ENCODE measurements at regions not wholly inside any gene's neighbourhood (a gene's known extent, or its start where the extent isn't known, plus 50 kb on each side); places are given as distances from the start of the nearest gene placed in this dataset.

GRCh38 chr18:55764386-55764785 is 176.4 kb upstream of the TCF4 start:
- peaks cover 6% of the 10 kb centered on the region for H3K9me3 ChIP-seq
- DNase-seq: no peak
- H3K4me1 ChIP-seq (ENCODE audit: low read depth): no peaks in the 10 kb centered on the region
- ATAC-seq: no peak
- TF ChIP-seq CTCF (IDR thresholded peaks at IDR 0.05): no peak
- intact Hi-C loops (cut with DNase I, micrococcal nuclease): no loop called here
- H3K36me3 ChIP-seq (ENCODE audit: low read depth): no peaks in the 10 kb centered on the region
- H3K4me3 ChIP-seq: no peak overlapping the region

- Histone ChIP-seq H3K36me3 (ENCODE audit: low read depth) (no peaks in the 10 kb centered on the region), H3K9me3 (peaks cover 6% of the 10 kb centered on the region), H3K4me1 (ENCODE audit: low read depth) (no peaks in the 10 kb centered on the region), H3K4me3 (no peak overlapping the region)
- intact Hi-C loops (cut with DNase I, micrococcal nuclease): no loop called here
- TF ChIP-seq CTCF (IDR thresholded peaks at IDR 0.05): no peak
- DNase-seq (no peak), ATAC-seq (no peak)
Observed at GRCh38 chr18:55763805-55764204, 175.8 kb upstream of the TCF4 start.

GRCh38 chr18:55763298-55763697 is 175.3 kb upstream of the TCF4 start:
- H3K9me3 ChIP-seq: peaks cover 9% of the 10 kb centered on the region
- DNase-seq (no peak), ATAC-seq (no peak)
- H3K4me3 ChIP-seq: no peak overlapping the region
- no peaks in the 10 kb centered on the region for H3K36me3 ChIP-seq (ENCODE audit: low read depth)
- H3K4me1 ChIP-seq (ENCODE audit: low read depth): no peaks in the 10 kb centered on the region
- intact Hi-C loops (cut with DNase I, micrococcal nuclease): no loop called here
- TF ChIP-seq CTCF (IDR thresholded peaks at IDR 0.05): no peak

GRCh38 chr18:55762424-55762823 is 174.4 kb upstream of the TCF4 start:
- Histone ChIP-seq H3K9me3 (peaks cover 14% of the 10 kb centered on the region), H3K36me3 (ENCODE audit: low read depth) (no peaks in the 10 kb centered on the region), H3K4me3 (no peak overlapping the region), H3K4me1 (ENCODE audit: low read depth) (no peaks in the 10 kb centered on the region)
- no peak for ATAC-seq
- intact Hi-C loops (cut with DNase I, micrococcal nuclease): no loop called here
- DNase-seq: no peak
- no peak for TF ChIP-seq CTCF (IDR thresholded peaks at IDR 0.05)

GRCh38 chr18:55753643-55754263 is 165.8 kb upstream of the TCF4 start:
- intact Hi-C loops (cut with DNase I, micrococcal nuclease): no loop called here
- DNase-seq (no peak), ATAC-seq (no peak)
- peaks cover 36% of the 10 kb centered on the region for H3K9me3 ChIP-seq
- no peak for TF ChIP-seq CTCF (IDR thresholded peaks at IDR 0.05)
- H3K4me3 ChIP-seq: no peak overlapping the region
- H3K4me1 ChIP-seq (ENCODE audit: low read depth): no peaks in the 10 kb centered on the region
- H3K36me3 ChIP-seq (ENCODE audit: low read depth): no peaks in the 10 kb centered on the region

GRCh38 chr18:55751476-55751875 is 163.5 kb upstream of the TCF4 start:
- no peak for TF ChIP-seq CTCF (IDR thresholded peaks at IDR 0.05)
- ATAC-seq: no peak
- Histone ChIP-seq H3K4me3 (no peak overlapping the region), H3K9me3 (peaks cover 29% of the 10 kb centered on the region), H3K4me1 (ENCODE audit: low read depth) (no peaks in the 10 kb centered on the region), H3K36me3 (ENCODE audit: low read depth) (no peaks in the 10 kb centered on the region)
- no peak for DNase-seq
- intact Hi-C loops (cut with DNase I, micrococcal nuclease): no loop called here

All from mucosa of descending colon (tissue), 3 donors.